Epithelial cell of proximal tubule (primary cell): ENCODE measurements at regions not wholly inside any gene's neighbourhood (a gene's known extent, or its start where the extent isn't known, plus 50 kb on each side); places are given as distances from the start of the nearest gene placed in this dataset.

Source experiments
- DNase-seq: peaks from one replicate; pipeline ENCODE4 v3.0.0-alpha.2; 2011; ENCODE audit warnings: low read depth
- H3K4me3 ChIP-seq: 2 replicates; pipeline ENCODE4 v1.5.1; 2011; ENCODE audit warnings: low read depth, mild to moderate bottlenecking, low read length
- CTCF ChIP-seq: conservative IDR thresholded peaks from 2 replicates; pipeline ENCODE4 v1.5.1; 2012; ENCODE audit warnings: low read depth, mild to moderate bottlenecking, low read length

DNA sequence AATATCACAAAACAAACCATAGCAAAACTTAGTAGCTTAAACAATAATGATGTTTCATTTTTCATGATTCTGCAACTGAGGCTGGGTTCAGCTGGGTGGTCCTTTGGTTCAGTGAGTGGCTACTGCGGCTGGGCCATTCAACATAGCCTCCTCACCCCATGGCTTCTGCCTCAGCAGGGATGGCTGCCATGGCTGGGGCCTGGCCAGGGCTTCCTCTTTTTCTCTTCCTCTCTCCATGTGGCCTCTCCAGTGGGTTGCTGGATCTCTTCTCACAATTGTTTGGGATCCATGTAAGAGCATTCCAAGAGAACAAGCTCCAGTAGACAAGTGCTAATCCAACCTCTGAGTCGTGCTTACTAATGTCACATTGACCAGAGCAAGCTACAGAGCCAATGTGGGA, 248.6 kb upstream of the PLET1 start:
- no peak overlapping the region for H3K4me3 ChIP-seq
- no peak for TF ChIP-seq CTCF
- no peak for DNase-seq

- no peak overlapping the region for H3K4me3 ChIP-seq
- no peak for DNase-seq
- TF ChIP-seq CTCF = peak; percentile 18
Measured at GRCh38 chr11:112511271-112511670, 250.6 kb upstream of the PLET1 start.

GRCh38 chr11:112511911-112512310, 251.3 kb upstream of the PLET1 start:
- DNase-seq = no peak
- TF ChIP-seq CTCF = no peak
- no peak overlapping the region for H3K4me3 ChIP-seq

DNA sequence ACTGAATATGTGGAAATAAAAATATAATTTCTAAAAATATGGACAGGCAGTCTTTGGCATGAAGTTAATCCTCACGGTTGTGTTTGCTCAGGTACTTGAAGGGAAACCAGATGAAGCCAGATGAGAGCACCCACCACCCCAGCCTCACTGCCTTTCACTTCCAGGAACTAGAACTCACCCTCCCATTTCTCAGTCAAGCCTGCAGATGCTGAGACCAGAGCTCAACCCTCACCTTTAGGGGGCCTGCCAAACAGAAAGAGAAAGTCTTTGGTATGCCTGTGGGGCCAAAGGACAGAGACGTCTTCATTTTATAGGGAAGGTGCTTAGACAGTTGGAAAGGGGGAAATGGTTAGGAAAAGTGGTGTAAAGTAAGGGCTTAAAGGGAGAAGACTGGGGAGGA, 252.8 kb upstream of the PLET1 start:
- no peak overlapping the region for H3K4me3 ChIP-seq
- no peak for TF ChIP-seq CTCF
- DNase-seq = no peak

DNA sequence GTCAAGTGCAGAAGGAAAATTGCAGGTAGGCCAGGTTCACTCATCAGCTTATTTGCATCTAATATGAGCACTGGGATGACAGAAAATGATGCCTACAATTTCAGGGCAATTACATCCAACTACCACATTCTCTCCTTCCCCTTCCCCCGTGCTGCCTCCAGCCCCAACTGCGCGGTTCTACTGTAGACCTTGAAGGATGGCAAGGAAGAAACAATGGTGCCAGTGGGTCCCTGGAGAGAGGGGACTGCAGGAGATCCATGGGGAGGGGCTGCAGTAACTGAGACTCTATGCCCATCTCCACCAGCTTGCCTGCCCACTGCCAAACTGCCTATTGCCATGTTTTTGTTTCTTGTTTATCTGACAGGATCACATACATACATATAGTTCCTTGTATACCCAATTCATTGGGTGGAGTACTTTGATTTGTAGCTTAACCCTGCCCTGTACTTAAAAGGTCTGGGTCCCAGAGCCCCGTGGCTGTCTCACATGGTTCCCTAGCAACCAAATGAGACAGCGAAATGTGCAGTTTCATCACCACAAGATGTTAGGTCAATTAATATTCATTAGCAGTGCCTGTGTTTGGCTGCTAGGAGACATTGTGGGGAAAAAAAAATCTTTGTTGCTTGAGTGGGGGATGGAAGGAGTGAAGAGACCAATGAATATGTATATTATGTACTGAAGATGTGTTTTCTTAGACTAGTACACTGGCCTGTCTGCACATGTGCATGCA, 253.5 kb upstream of the PLET1 start:
- H3K4me3 ChIP-seq = no peak overlapping the region
- no peak for DNase-seq

DNA sequence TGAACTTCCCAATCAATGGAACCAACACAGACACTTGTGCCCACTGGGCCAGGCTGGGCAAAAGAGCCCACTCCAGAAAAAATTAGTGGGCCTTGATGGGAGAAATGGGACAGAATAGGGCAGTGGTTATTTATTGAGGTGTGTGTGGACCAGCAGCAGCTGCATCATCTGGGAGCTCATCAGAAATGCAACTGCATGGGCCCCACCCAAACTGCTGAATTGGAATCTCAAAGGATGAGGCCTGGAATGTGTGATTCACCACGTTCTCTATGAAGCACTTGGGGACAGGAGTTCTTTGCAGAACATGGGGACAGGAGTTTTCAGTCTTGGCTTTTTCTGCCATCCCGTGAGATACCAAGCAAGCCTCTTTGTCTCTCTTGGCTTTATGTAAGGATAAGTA, 255.6 kb upstream of the PLET1 start:
- DNase-seq = no peak
- no peak overlapping the region for H3K4me3 ChIP-seq

More for the DNA sequence above, 253.5 kb upstream of the PLET1 start:
- no peak for TF ChIP-seq CTCF

More for the DNA sequence above, 255.6 kb upstream of the PLET1 start:
- no peak for TF ChIP-seq CTCF
